ENCODE measurements at regions not wholly inside any gene's neighbourhood (a gene's known extent, or its start where the extent isn't known, plus 50 kb on each side); places are given as distances from the start of the nearest gene placed in this dataset.

- 0% methylated on average over 1 of the region's 1 CpG for WGBS (ENCODE audit: insufficient coverage, insufficient replicate concordance, low lambda C conversion rate, missing lambda C conversion rate)
- Histone ChIP-seq H3K4me3 (no peak overlapping the region), H3K4me2 (ENCODE audit: control insufficient read depth, insufficient read depth) (no peak overlapping the region), H3K9me3 (replicated peaks; ENCODE audit: control insufficient read depth, insufficient read depth, low read length) (no peaks in the 10 kb centered on the region), H2AFZ (ENCODE audit: control insufficient read depth, low read depth, low read length) (no peak overlapping the region), H3K79me2 (ENCODE audit: control insufficient read depth, insufficient read depth, low read length) (no peaks in the 10 kb centered on the region), H3K27me3 (replicated peaks in 1 of 2; ENCODE audit: control insufficient read depth in 2 of 2, insufficient read depth in 2 of 2, low read length in 1 of 2) (no peaks in the 10 kb centered on the region), H4K20me1 (ENCODE audit: control insufficient read depth, insufficient read depth) (no peaks in the 10 kb centered on the region), H3K4me1 (ENCODE audit: control insufficient read depth, insufficient read depth, low read length) (no peaks in the 10 kb centered on the region), H3K36me3 (ENCODE audit: control insufficient read depth in 2 of 2, insufficient read depth in 2 of 2, low read length in 1 of 2) (no peaks in the 10 kb centered on the region), H3K27ac (ENCODE audit: control insufficient read depth, insufficient read depth) (no peak overlapping the region), H3K9ac (ENCODE audit: control insufficient read depth, insufficient read depth, low read length) (no peak overlapping the region)
- DNase-seq (ENCODE audit: low read depth, low spot score) = no peak
- TF ChIP-seq MXI1 (IDR thresholded peaks at IDR 0.05; ENCODE audit: low read depth, low read length) (no peak), ZNF384 (IDR thresholded peaks at IDR 0.05; ENCODE audit: borderline replicate concordance, low read depth, low read length) (no peak), MYB (IDR thresholded peaks at IDR 0.05; ENCODE audit: borderline replicate concordance, low read depth, low read length) (no peak), ZNF274 (IDR thresholded peaks at IDR 0.05; ENCODE audit: insufficient read depth, insufficient read length) (no peak), BCL11A (IDR thresholded peaks at IDR 0.05; ENCODE audit: low read depth, low read length) (no peak), EED (IDR thresholded peaks at IDR 0.05; ENCODE audit: low read depth) (no peak), E4F1 (IDR thresholded peaks at IDR 0.05; ENCODE audit: borderline replicate concordance, partially characterized antibody) (no peak)
- ATAC-seq = no peak
- BruUV-seq (replicated peaks) = no TSS peak
- SMC1A ChIA-PET (ENCODE audit: uncharacterized antibody, unreplicated experiment) = no interaction called here
- no peak for FAIRE-seq
- CTCF ChIA-PET = no interaction called here
- RAD21 ChIA-PET (ENCODE audit: unreplicated experiment) = no interaction called here
- intact Hi-C loops (cut with micrococcal nuclease; ENCODE audit: unreplicated experiment) (no loop called here), in situ Hi-C loops (cut with MboI) (no loop called here)
- POLR2A ChIA-PET = no interaction called here
Measured at GRCh38 chr1:163927493-163927892, 605.7 kb downstream of the NUF2 start.

DNA sequence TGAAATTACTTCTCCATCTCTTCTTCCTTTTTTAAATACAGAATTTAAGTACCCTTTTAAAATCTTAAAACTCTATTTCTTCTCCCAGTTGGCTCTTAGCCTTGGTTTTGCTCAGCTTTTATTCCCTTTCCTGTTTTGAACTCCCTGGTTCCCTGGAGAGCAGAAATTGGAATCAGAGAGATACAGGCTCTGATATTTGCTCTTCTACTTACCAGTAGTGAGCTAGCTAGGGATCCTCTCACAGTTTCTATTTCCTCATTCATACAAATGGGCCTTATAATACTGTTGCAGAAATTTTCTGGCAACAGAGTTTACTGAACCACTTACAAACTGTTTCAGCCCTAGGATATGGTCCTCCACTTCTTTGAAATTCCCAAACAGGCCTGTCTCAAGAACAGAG, 606.3 kb downstream of the NUF2 start:
- no peak overlapping the region for H3K27ac ChIP-seq (ENCODE audit: control insufficient read depth, insufficient read depth)
- H3K27me3 ChIP-seq (replicated peaks in 1 of 2; ENCODE audit: control insufficient read depth in 2 of 2, insufficient read depth in 2 of 2, low read length in 1 of 2) = no peaks in the 10 kb centered on the region
- ChIA-PET POLR2A (no interaction called here), SMC1A (ENCODE audit: uncharacterized antibody, unreplicated experiment) (no interaction called here), RAD21 (ENCODE audit: unreplicated experiment) (no interaction called here), CTCF (no interaction called here)
- BruUV-seq (replicated peaks) = no TSS peak
- no peak overlapping the region for H2AFZ ChIP-seq (ENCODE audit: control insufficient read depth, low read depth, low read length)
- H3K4me3 ChIP-seq = no peak overlapping the region
- no peak overlapping the region for H3K9ac ChIP-seq (ENCODE audit: control insufficient read depth, insufficient read depth, low read length)
- ATAC-seq (no peak), FAIRE-seq (no peak), DNase-seq (ENCODE audit: low read depth, low spot score) (no peak)
- H3K36me3 ChIP-seq (ENCODE audit: control insufficient read depth in 2 of 2, insufficient read depth in 2 of 2, low read length in 1 of 2) = no peaks in the 10 kb centered on the region
- intact Hi-C loops (cut with micrococcal nuclease; ENCODE audit: unreplicated experiment) = no loop called here
- H4K20me1 ChIP-seq (ENCODE audit: control insufficient read depth, insufficient read depth) = no peaks in the 10 kb centered on the region
- no peaks in the 10 kb centered on the region for H3K9me3 ChIP-seq (replicated peaks; ENCODE audit: control insufficient read depth, insufficient read depth, low read length)
- no peaks in the 10 kb centered on the region for H3K4me1 ChIP-seq (ENCODE audit: control insufficient read depth, insufficient read depth, low read length)
- in situ Hi-C loops (cut with MboI) = no loop called here
- no peak for TF ChIP-seq EZH2 (IDR thresholded peaks at IDR 0.05; ENCODE audit: borderline replicate concordance, control insufficient read depth, low read depth, low read length)
- no peaks in the 10 kb centered on the region for H3K79me2 ChIP-seq (ENCODE audit: control insufficient read depth, insufficient read depth, low read length)
- no peak overlapping the region for H3K4me2 ChIP-seq (ENCODE audit: control insufficient read depth, insufficient read depth)
